Breast epithelium (tissue), 3 donors: ENCODE measurements at regions not wholly inside any gene's neighbourhood (a gene's known extent, or its start where the extent isn't known, plus 50 kb on each side); places are given as distances from the start of the nearest gene placed in this dataset.

Source experiments
- CTCF ChIP-seq, 3 donors: fragments of 450-650 bp; IDR thresholded peaks; one replicate each; pipeline ENCODE4 v1.5.1; 2016 to 2017; ENCODE audit warnings: antibody characterized with exemption in 3 of 3, mild to moderate bottlenecking in 3 of 3, moderate library complexity in 3 of 3
- POLR2A ChIP-seq: fragments of 450-650 bp; IDR thresholded peaks from one replicate; pipeline ENCODE4 v1.6.1; 2016; ENCODE audit warnings: antibody characterized with exemption, mild to moderate bottlenecking, moderate library complexity

DNA sequence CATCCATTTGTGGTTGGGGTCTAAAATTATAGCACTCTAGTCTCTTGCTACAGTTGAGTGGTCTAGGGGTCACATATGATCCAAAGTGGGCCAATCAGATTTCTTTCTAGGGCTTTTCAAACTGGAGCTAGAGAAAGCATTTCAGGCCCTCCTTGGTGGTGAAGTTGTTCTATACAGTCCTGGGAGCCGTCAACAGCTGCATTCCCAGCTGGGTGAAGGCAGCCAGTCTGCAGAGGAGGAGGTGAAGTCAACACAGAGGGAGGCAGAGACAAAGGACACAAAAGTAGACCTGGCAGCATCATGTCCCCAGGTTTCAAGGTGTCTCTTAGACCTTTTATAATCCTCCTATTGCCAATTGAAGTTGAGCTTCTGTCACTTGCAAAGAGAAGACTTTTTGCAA is 518.2 kb downstream of the BNC2 start:
- TF ChIP-seq POLR2A (no peak), CTCF (IDR thresholded peaks at IDR 0.05) (no peak)
